Neural progenitor cell (in vitro differentiated cells): ENCODE measurements at regions not wholly inside any gene's neighbourhood (a gene's known extent, or its start where the extent isn't known, plus 50 kb on each side); places are given as distances from the start of the nearest gene placed in this dataset.
"Not testable (repeated sequence)": the region's sequence is repeated elsewhere in the genome, so short reads cannot be mapped to it uniquely, and the experiment has no call there.

Experiments used
- CTCF ChIP-seq: fragments of 200-600 bp; sonication (generic); IDR thresholded peaks from 2 replicates; pipeline ENCODE4 v1.5.1; 2017; ENCODE audit warnings: antibody characterized with exemption, mild to moderate bottlenecking
- EZH2 ChIP-seq: fragments of 200-600 bp; sonication (generic); IDR thresholded peaks from 2 replicates; pipeline ENCODE4 v1.6.1; 2017; ENCODE audit warnings: antibody characterized with exemption, mild to moderate bottlenecking, moderate library complexity
- EZH2phosphoT487 ChIP-seq: fragments of 200-600 bp; sonication (generic); IDR thresholded peaks from 2 replicates; pipeline ENCODE4 v1.6.1; 2017; ENCODE audit warnings: antibody characterized with exemption

DNA sequence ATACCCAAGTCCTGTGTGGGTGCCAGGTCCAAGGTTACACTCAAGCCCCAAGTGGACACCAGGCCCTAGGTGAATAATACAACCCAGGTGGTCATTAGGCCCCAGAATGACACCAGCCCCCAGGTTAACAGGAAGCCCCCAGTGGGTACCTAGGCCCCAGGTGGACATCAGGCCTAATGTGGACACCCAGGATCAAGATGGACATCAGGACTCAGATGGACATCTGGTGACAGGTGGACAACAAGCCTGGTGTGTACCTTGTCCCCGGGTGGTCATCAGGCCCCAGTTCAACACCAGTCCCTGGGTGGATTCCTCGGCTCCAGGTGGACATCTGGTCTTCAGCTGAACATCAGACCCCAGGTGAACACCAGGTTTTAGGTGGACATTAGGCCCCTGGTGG is 1485.4 kb upstream of the TPTE start:
- not testable (repeated sequence) for TF ChIP-seq CTCF, EZH2phosphoT487, EZH2
